ENCODE measurements at regions not wholly inside any gene's neighbourhood (a gene's known extent, or its start where the extent isn't known, plus 50 kb on each side); places are given as distances from the start of the nearest gene placed in this dataset.

- Histone ChIP-seq H3K79me2 (ENCODE audit: control insufficient read depth, insufficient read depth, low read length) (no peaks in the 10 kb centered on the region), H3K36me3 (ENCODE audit: control insufficient read depth, insufficient read depth, low read length) (no peaks in the 10 kb centered on the region), H3K4me2 (ENCODE audit: extremely low read depth, insufficient read depth, low read length) (no peak overlapping the region), H3K9ac (ENCODE audit: insufficient read depth, low read length) (no peak overlapping the region), H3K27ac (ENCODE audit: insufficient read depth, low read length) (no peak overlapping the region), H2AFZ (ENCODE audit: low read length) (no peak overlapping the region), H3K9me3 (ENCODE audit: control insufficient read depth, insufficient read depth, low read depth, low read length) (no peaks in the 10 kb centered on the region), H3K4me1 (ENCODE audit: control insufficient read depth, extremely low read depth, insufficient read depth, low read length) (no peaks in the 10 kb centered on the region), H3K27me3 (ENCODE audit: control insufficient read depth, insufficient read depth, low read length) (no peaks in the 10 kb centered on the region), H4K20me1 (ENCODE audit: control insufficient read depth, extremely low read depth, insufficient read depth, low read length) (no peaks in the 10 kb centered on the region), H3K4me3 (replicated peaks in 1 of 4; ENCODE audit: control extremely low read depth in 1 of 4, insufficient read depth in 1 of 4, low read depth in 3 of 4, low read length in 4 of 4) (no peak overlapping the region)
- TF ChIP-seq EZH2 (IDR thresholded peaks at IDR 0.05; ENCODE audit: low read length, missing control alignments) (no peak), CTCF (conservative IDR thresholded peaks at IDR 0.05 in 1 of 2, IDR thresholded peaks at IDR 0.05 in 1 of 2; ENCODE audit: low read depth in 1 of 2, low read length in 2 of 2) (no peak)
- DNase-seq (ENCODE audit: low read depth in 2 of 2): no peak
Measured at GRCh38 chr7:88638583-88638982, 120.9 kb upstream of the ZNF804B start.

GRCh38 chr7:88637795-88638194 lies 121.7 kb upstream of the ZNF804B start:
- DNase-seq (ENCODE audit: low read depth in 2 of 2): no peak
- no peak overlapping the region for H3K27ac ChIP-seq (ENCODE audit: insufficient read depth, low read length)
- H3K79me2 ChIP-seq (ENCODE audit: control insufficient read depth, insufficient read depth, low read length): no peaks in the 10 kb centered on the region
- H2AFZ ChIP-seq (ENCODE audit: low read length): no peak overlapping the region
- H4K20me1 ChIP-seq (ENCODE audit: control insufficient read depth, extremely low read depth, insufficient read depth, low read length): no peaks in the 10 kb centered on the region
- no peak overlapping the region for H3K4me3 ChIP-seq (replicated peaks in 1 of 4; ENCODE audit: control extremely low read depth in 1 of 4, insufficient read depth in 1 of 4, low read depth in 3 of 4, low read length in 4 of 4)
- no peaks in the 10 kb centered on the region for H3K27me3 ChIP-seq (ENCODE audit: control insufficient read depth, insufficient read depth, low read length)
- H3K36me3 ChIP-seq (ENCODE audit: control insufficient read depth, insufficient read depth, low read length): no peaks in the 10 kb centered on the region
- TF ChIP-seq EZH2 (IDR thresholded peaks at IDR 0.05; ENCODE audit: low read length, missing control alignments): no peak
- TF ChIP-seq CTCF (conservative IDR thresholded peaks at IDR 0.05 in 1 of 2, IDR thresholded peaks at IDR 0.05 in 1 of 2; ENCODE audit: low read depth in 1 of 2, low read length in 2 of 2): no peak
- no peak overlapping the region for H3K9ac ChIP-seq (ENCODE audit: insufficient read depth, low read length)
- H3K9me3 ChIP-seq (ENCODE audit: control insufficient read depth, insufficient read depth, low read depth, low read length): no peaks in the 10 kb centered on the region
- H3K4me2 ChIP-seq (ENCODE audit: extremely low read depth, insufficient read depth, low read length): no peak overlapping the region
- no peaks in the 10 kb centered on the region for H3K4me1 ChIP-seq (ENCODE audit: control insufficient read depth, extremely low read depth, insufficient read depth, low read length)

- no peak overlapping the region for H2AFZ ChIP-seq (ENCODE audit: low read length)
- no peaks in the 10 kb centered on the region for H3K79me2 ChIP-seq (ENCODE audit: control insufficient read depth, insufficient read depth, low read length)
- H3K4me2 ChIP-seq (ENCODE audit: extremely low read depth, insufficient read depth, low read length): no peak overlapping the region
- TF ChIP-seq EZH2 (IDR thresholded peaks at IDR 0.05; ENCODE audit: low read length, missing control alignments) (no peak), CTCF (conservative IDR thresholded peaks at IDR 0.05 in 1 of 2, IDR thresholded peaks at IDR 0.05 in 1 of 2; ENCODE audit: low read depth in 1 of 2, low read length in 2 of 2) (no peak)
- H3K9me3 ChIP-seq (ENCODE audit: control insufficient read depth, insufficient read depth, low read depth, low read length): no peaks in the 10 kb centered on the region
- no peak for DNase-seq (ENCODE audit: low read depth in 2 of 2)
- no peaks in the 10 kb centered on the region for H3K36me3 ChIP-seq (ENCODE audit: control insufficient read depth, insufficient read depth, low read length)
- H4K20me1 ChIP-seq (ENCODE audit: control insufficient read depth, extremely low read depth, insufficient read depth, low read length): no peaks in the 10 kb centered on the region
- H3K4me3 ChIP-seq (replicated peaks in 1 of 4; ENCODE audit: control extremely low read depth in 1 of 4, insufficient read depth in 1 of 4, low read depth in 3 of 4, low read length in 4 of 4): no peak overlapping the region
- no peak overlapping the region for H3K9ac ChIP-seq (ENCODE audit: insufficient read depth, low read length)
- H3K27me3 ChIP-seq (ENCODE audit: control insufficient read depth, insufficient read depth, low read length): no peaks in the 10 kb centered on the region
- H3K4me1 ChIP-seq (ENCODE audit: control insufficient read depth, extremely low read depth, insufficient read depth, low read length): no peaks in the 10 kb centered on the region
- no peak overlapping the region for H3K27ac ChIP-seq (ENCODE audit: insufficient read depth, low read length)
Measured at GRCh38 chr7:88635149-88635548, 124.4 kb upstream of the ZNF804B start.

All from fibroblast of lung (primary cell).